ENCODE measurements at regions not wholly inside any gene's neighbourhood (a gene's known extent, or its start where the extent isn't known, plus 50 kb on each side); places are given as distances from the start of the nearest gene placed in this dataset.

GRCh38 chr3:130627143-130627855, 110.3 kb downstream of the COL6A6 start (continued):
- TF ChIP-seq, protein P1, sequence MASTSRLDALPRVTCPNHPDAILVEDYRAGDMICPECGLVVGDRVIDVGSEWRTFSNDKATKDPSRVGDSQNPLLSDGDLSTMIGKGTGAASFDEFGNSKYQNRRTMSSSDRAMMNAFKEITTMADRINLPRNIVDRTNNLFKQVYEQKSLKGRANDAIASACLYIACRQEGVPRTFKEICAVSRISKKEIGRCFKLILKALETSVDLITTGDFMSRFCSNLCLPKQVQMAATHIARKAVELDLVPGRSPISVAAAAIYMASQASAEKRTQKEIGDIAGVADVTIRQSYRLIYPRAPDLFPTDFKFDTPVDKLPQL (IDR thresholded peaks at IDR 0.05; ENCODE audit: extremely low read depth, insufficient read length) = no peak
- TF ChIP-seq TCF7L2 (IDR thresholded peaks at IDR 0.05; ENCODE audit: low read depth, low read length) (no peak), DPF2 (IDR thresholded peaks at IDR 0.05) (no peak), ZKSCAN1 (IDR thresholded peaks at IDR 0.05; ENCODE audit: low read depth, low read length) (no peak), CGGBP1 (CRISPR knock-in tag; IDR thresholded peaks at IDR 0.05) (no peak), ZC3H4 (CRISPR knock-in tag; IDR thresholded peaks at IDR 0.05; ENCODE audit: borderline replicate concordance) (no peak)

- Histone ChIP-seq H3K27ac (ENCODE audit: extremely low read depth, low read depth, low read length) (no peak overlapping the region), H3K79me2 (ENCODE audit: control insufficient read depth, insufficient read depth, low read length) (no peaks in the 10 kb centered on the region), H3K36me3 (ENCODE audit: control insufficient read depth, insufficient read depth, low read length) (no peaks in the 10 kb centered on the region), H3K9ac (ENCODE audit: insufficient read depth in 1 of 2, low read depth in 2 of 2, low read length in 2 of 2) (no peak overlapping the region), H3K27me3 (ENCODE audit: control insufficient read depth in 2 of 2, insufficient read depth in 2 of 2, low read length in 2 of 2) (no peaks in the 10 kb centered on the region), H2AFZ (ENCODE audit: low read depth, low read length) (no peak overlapping the region), H3K9me3 (replicated peaks; ENCODE audit: control insufficient read depth, insufficient read depth, low read depth, low read length) (no peaks in the 10 kb centered on the region), H3K4me1 (replicated peaks in 1 of 2; ENCODE audit: control insufficient read depth in 2 of 2, insufficient read depth in 2 of 2, low read length in 2 of 2) (no peaks in the 10 kb centered on the region), H4K20me1 (replicated peaks; ENCODE audit: control insufficient read depth, insufficient read depth, low read length) (no peaks in the 10 kb centered on the region), H3K4me3 (no peak overlapping the region), H3K9me1 (ENCODE audit: control insufficient read depth, insufficient read depth, low read length) (no peaks in the 10 kb centered on the region), H3K4me2 (ENCODE audit: insufficient read depth, low read length) (no peak overlapping the region)
- no peak for FAIRE-seq
- ATAC-seq = no peak
- intact Hi-C loops (cut with micrococcal nuclease) (no loop called here), in situ Hi-C loops (cut with MboI) (no loop called here)
- 0% methylated on average over 1 of the region's 1 CpG for WGBS (ENCODE audit: insufficient coverage, low coverage, missing lambda C conversion rate)
- DNase-seq (ENCODE audit: extremely low read depth in 1 of 4, low spot score in 3 of 4) = no peak
- no TSS peak for BruUV-seq (replicated peaks)
- POLR2A ChIA-PET = no interaction called here
- CTCF ChIA-PET (ENCODE audit: low intra/inter-chr PET ratio) = no interaction called here
- no peak for TF ChIP-seq ZNF175 (CRISPR knock-in tag; IDR thresholded peaks at IDR 0.05; ENCODE audit: low read depth)
- TF ChIP-seq JUND (IDR thresholded peaks at IDR 0.05; ENCODE audit: borderline replicate concordance, low read depth, low read length) = no peak
- no peak for TF ChIP-seq JUND (tag; IDR thresholded peaks at IDR 0.05; ENCODE audit: borderline replicate concordance, low read depth, low read length)
- TF ChIP-seq MTA1 (IDR thresholded peaks at IDR 0.05; ENCODE audit: borderline replicate concordance) = no peak
- no peak for TF ChIP-seq ZNF3 (CRISPR knock-in tag; IDR thresholded peaks at IDR 0.05)
- TF ChIP-seq ZHX1 (conservative IDR thresholded peaks at IDR 0.05; ENCODE audit: low read length) = no peak
- TF ChIP-seq ATF7 (IDR thresholded peaks at IDR 0.05) = no peak
- no peak for TF ChIP-seq MLX (CRISPR knock-in tag; conservative IDR thresholded peaks at IDR 0.05)
- no peak for TF ChIP-seq SIN3A (IDR thresholded peaks at IDR 0.05; ENCODE audit: borderline replicate concordance in 2 of 2, control insufficient read depth in 1 of 2, low read depth in 2 of 2, low read length in 2 of 2)
- TF ChIP-seq, protein P2, sequence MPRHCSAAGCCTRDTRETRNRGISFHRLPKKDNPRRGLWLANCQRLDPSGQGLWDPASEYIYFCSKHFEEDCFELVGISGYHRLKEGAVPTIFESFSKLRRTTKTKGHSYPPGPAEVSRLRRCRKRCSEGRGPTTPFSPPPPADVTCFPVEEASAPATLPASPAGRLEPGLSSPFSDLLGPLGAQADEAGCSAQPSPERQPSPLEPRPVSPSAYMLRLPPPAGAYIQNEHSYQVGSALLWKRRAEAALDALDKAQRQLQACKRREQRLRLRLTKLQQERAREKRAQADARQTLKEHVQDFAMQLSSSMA (CRISPR knock-in tag; IDR thresholded peaks at IDR 0.05) = no peak
Measured at GRCh38 chr3:130627882-130628281, 110.9 kb downstream of the COL6A6 start.
